H1 (cell line): ENCODE measurements at regions not wholly inside any gene's neighbourhood (a gene's known extent, or its start where the extent isn't known, plus 50 kb on each side); places are given as distances from the start of the nearest gene placed in this dataset.

Source experiments
- CTCF ChIA-PET: fragments of 300-600 bp; sonication (Branson Sonifier 250); formaldehyde crosslinking; loops from one replicate; lab custom pipeline; 2021; ENCODE audit not compliant: partially characterized antibody; lab: Charles Lee
- POLR2A ChIA-PET: fragments of 300-600 bp; sonication (Branson Sonifier 250); formaldehyde crosslinking; loops from one replicate; lab custom pipeline; 2021; ENCODE audit warnings: inconsistent platforms; ENCODE audit not compliant: partially characterized antibody; lab: Charles Lee
- DNase-seq, 2 experiments: peaks; one replicate each; pipeline versions ENCODE4 v3.0.0 to v3.0.0-alpha.2; 2010 to 2022; ENCODE audit warnings: low spot score in 2 of 2, low read depth in 1 of 2, mixed read lengths in 1 of 2
- FAIRE-seq: peaks from 2 replicates; lab custom pipeline; 2011; peaks lifted over from hg19 to GRCh38; lab: Jason Lieb, UNC
- H2AFZ ChIP-seq: 2 replicates; pipeline ENCODE4 v1.8.1; 2012; ENCODE audit warnings: low read length, inconsistent platforms
- H2AK5ac ChIP-seq: 2 replicates; pipeline ENCODE4 v1.6.1; 2013; ENCODE audit warnings: low read depth, low read length
- H2BK120ac ChIP-seq: replicated peaks from 2 replicates; pipeline ENCODE3; 2013; ENCODE audit warnings: low read depth, low read length, inconsistent platforms
- H2BK12ac ChIP-seq: 2 replicates; pipeline ENCODE4 v1.6.1; 2013; ENCODE audit warnings: low read depth, low read length
- H2BK15ac ChIP-seq: 2 replicates; pipeline ENCODE4 v1.6.1; 2013; ENCODE audit warnings: low read length
- H2BK20ac ChIP-seq: 2 replicates; pipeline ENCODE4 v1.6.1; 2013; ENCODE audit warnings: low read length
- H2BK5ac ChIP-seq: 2 replicates; pipeline ENCODE4 v1.6.1; 2013; ENCODE audit warnings: low read depth, low read length
- H3K14ac ChIP-seq: 2 replicates; pipeline ENCODE4 v1.6.1; 2013; ENCODE audit warnings: inconsistent platforms; ENCODE audit not compliant: insufficient read length
- H3K18ac ChIP-seq: 2 replicates; pipeline ENCODE4 v1.6.1; 2013; ENCODE audit warnings: low read length; ENCODE audit errors: extremely low read depth
- H3K23ac ChIP-seq: 2 replicates; pipeline ENCODE4 v1.6.1; 2013; ENCODE audit warnings: inconsistent platforms; ENCODE audit not compliant: insufficient read length
- H3K23me2 ChIP-seq: 2 replicates; pipeline ENCODE4 v1.6.1; 2013; ENCODE audit warnings: low read depth, low read length
- H3K27ac ChIP-seq: 2 replicates; pipeline ENCODE4 v1.6.1; 2011; ENCODE audit warnings: low read depth, low read length, inconsistent platforms
- H3K27me3 ChIP-seq, 4 experiments: replicated peaks in 1 of 4; 1 replicate in 1 of 4; 2 replicates in 3 of 4; pipeline versions ENCODE4 v1.6.1 to v1.8.1; 2011 to 2013; ENCODE audit warnings: low read length in 3 of 4, mild to moderate bottlenecking in 3 of 4, inconsistent platforms in 2 of 4, mixed read lengths in 2 of 4, moderate library complexity in 1 of 4; ENCODE audit not compliant: control insufficient read depth in 3 of 4, insufficient read depth in 3 of 4; ENCODE audit errors: extremely low read depth in 1 of 4
- H3K36me3 ChIP-seq, 4 experiments: 2 replicates each; pipeline versions ENCODE4 v1.6.1 to v1.8.1; 2011 to 2013; ENCODE audit warnings: mild to moderate bottlenecking in 4 of 4, low read length in 3 of 4, moderate library complexity in 2 of 4, control low read depth in 1 of 4, inconsistent platforms in 1 of 4; ENCODE audit not compliant: insufficient read depth in 4 of 4, control insufficient read depth in 2 of 4
- H3K4ac ChIP-seq: replicated peaks from 2 replicates; pipeline ENCODE3; 2013; ENCODE audit warnings: low read length, low read depth, mixed read lengths, inconsistent platforms; ENCODE audit not compliant: insufficient read length
- H3K4me1 ChIP-seq, 4 experiments: replicated peaks in 1 of 4; 1 replicate in 1 of 4; 2 replicates in 3 of 4; pipeline versions ENCODE4 v1.6.1 to v1.8.1; 2011 to 2013; ENCODE audit warnings: low read length in 3 of 4, inconsistent platforms in 2 of 4, mixed read lengths in 1 of 4; ENCODE audit not compliant: insufficient read depth in 4 of 4, control insufficient read depth in 3 of 4
- H3K4me2 ChIP-seq, 2 experiments: 2 replicates each; pipeline versions ENCODE4 v1.6.1 to v1.8.1; 2011 to 2013; ENCODE audit warnings: low read depth in 2 of 2, low read length in 2 of 2, control low read depth in 1 of 2, inconsistent platforms in 1 of 2, mild to moderate bottlenecking in 1 of 2; ENCODE audit not compliant: insufficient read depth in 1 of 2
- H3K4me3 ChIP-seq, 4 experiments: fragments of 200-600, 300-600 bp in 1 of 4; sonication (generic), shearing (Covaris generic), sonication (Bioruptor Twin) in 1 of 4; 2 replicates each; pipeline versions ENCODE4 v1.5.1 to v1.8.1; 2011 to 2016; ENCODE audit warnings: low read length in 4 of 4, low read depth in 3 of 4, control low read depth in 2 of 4, inconsistent platforms in 2 of 4, mild to moderate bottlenecking in 2 of 4, mixed read lengths in 1 of 4, moderate library complexity in 1 of 4; ENCODE audit not compliant: insufficient read depth in 2 of 4; ENCODE audit errors: extremely low read depth in 1 of 4
- H3K56ac ChIP-seq: replicated peaks from 2 replicates; pipeline ENCODE3; 2013; ENCODE audit warnings: low read depth, mild to moderate bottlenecking, mixed read lengths, low read length, inconsistent platforms; ENCODE audit not compliant: insufficient read length
- H3K79me1 ChIP-seq: 2 replicates; pipeline ENCODE4 v1.6.1; 2013; ENCODE audit warnings: low read depth, low read length, control low read depth
- H3K79me2 ChIP-seq, 2 experiments: 2 replicates each; pipeline versions ENCODE4 v1.6.1 to v1.8.1; 2012 to 2013; ENCODE audit warnings: low read length in 2 of 2, mild to moderate bottlenecking in 2 of 2, inconsistent platforms in 1 of 2; ENCODE audit not compliant: insufficient read depth in 2 of 2, control insufficient read depth in 1 of 2
- H3K9ac ChIP-seq, 4 experiments: replicated peaks in 1 of 4; 1 replicate in 1 of 4; 2 replicates in 3 of 4; pipeline versions ENCODE4 v1.6.1 to v1.8.1; 2011 to 2013; ENCODE audit warnings: low read depth in 3 of 4, low read length in 3 of 4, control low read depth in 2 of 4, mild to moderate bottlenecking in 2 of 4, moderate library complexity in 2 of 4, inconsistent platforms in 1 of 4; ENCODE audit errors: extremely low read depth in 1 of 4
- H3K9me3 ChIP-seq, 2 experiments: 2 replicates each; pipeline versions ENCODE4 v1.6.1 to v1.8.1; 2012 to 2013; ENCODE audit warnings: mild to moderate bottlenecking in 2 of 2, moderate library complexity in 2 of 2, control low read depth in 1 of 2, inconsistent platforms in 1 of 2, low read depth in 1 of 2, low read length in 1 of 2, mixed read lengths in 1 of 2; ENCODE audit not compliant: insufficient read depth in 2 of 2
- H4K20me1 ChIP-seq, 2 experiments: replicated peaks in 1 of 2; 2 replicates each; pipeline versions ENCODE3 to v1.8.1; 2011 to 2013; ENCODE audit warnings: inconsistent platforms in 2 of 2, low read length in 2 of 2, mild to moderate bottlenecking in 1 of 2; ENCODE audit not compliant: insufficient read depth in 2 of 2, control insufficient read depth in 1 of 2
- H4K5ac ChIP-seq: 2 replicates; pipeline ENCODE4 v1.6.1; 2013; ENCODE audit warnings: low read length, low read depth, mixed read lengths, inconsistent platforms; ENCODE audit not compliant: insufficient read length
- H4K8ac ChIP-seq: 2 replicates; pipeline ENCODE4 v1.8.0; 2013; ENCODE audit warnings: mild to moderate bottlenecking, moderate library complexity, low read length, inconsistent platforms; ENCODE audit not compliant: insufficient read depth; ENCODE audit errors: extremely low read depth
- H4K91ac ChIP-seq: replicated peaks from 2 replicates; pipeline ENCODE3; 2013; ENCODE audit warnings: low read length, mixed read lengths, inconsistent platforms; ENCODE audit not compliant: insufficient read length
- ASH2L ChIP-seq: fragments of 200-600, 300-600 bp; sonication (generic); IDR thresholded peaks from one replicate; pipeline ENCODE4 v1.7.1; 2017; ENCODE audit warnings: low read length
- ATF3 ChIP-seq: IDR thresholded peaks from 2 replicates; pipeline ENCODE4 v1.6.1; 2011; ENCODE audit warnings: low read depth, mild to moderate bottlenecking, low read length; ENCODE audit not compliant: insufficient read depth
- BRCA1 ChIP-seq: IDR thresholded peaks from 2 replicates; pipeline ENCODE4 v1.6.1; 2012; ENCODE audit warnings: low read depth, low read length, improper control_type of control experiment
- EZH2 ChIP-seq: fragments of 200-600 bp; sonication (generic); IDR thresholded peaks from 2 replicates; pipeline ENCODE4 v1.7.1; 2012; ENCODE audit warnings: low read depth, mild to moderate bottlenecking, moderate library complexity, low read length, inconsistent platforms; ENCODE audit not compliant: severe bottlenecking
- HDAC2 ChIP-seq, 2 experiments: fragments of 300-600 bp in 1 of 2; sonication (generic) in 1 of 2; IDR thresholded peaks; 2 replicates each; pipeline ENCODE4 v1.6.1; 2011 to 2012; ENCODE audit warnings: low read depth in 2 of 2, low read length in 2 of 2, mild to moderate bottlenecking in 2 of 2, moderate library complexity in 2 of 2, borderline replicate concordance in 1 of 2, inconsistent platforms in 1 of 2
- MAFK ChIP-seq: IDR thresholded peaks from 2 replicates; pipeline ENCODE4 v1.6.1; 2012; ENCODE audit warnings: low read depth, mild to moderate bottlenecking, improper control_type of control experiment, low read length
- MAX ChIP-seq: IDR thresholded peaks from 2 replicates; pipeline ENCODE4 v1.6.1; 2012; ENCODE audit warnings: inconsistent platforms
- RBBP5 ChIP-seq: IDR thresholded peaks from 2 replicates; pipeline ENCODE4 v1.7.1; 2012; ENCODE audit warnings: low read depth, mild to moderate bottlenecking, inconsistent platforms, low read length, moderate library complexity, borderline replicate concordance
- SIN3A ChIP-seq, 2 experiments: IDR thresholded peaks in 1 of 2; conservative IDR thresholded peaks in 1 of 2; 2 replicates each; pipeline ENCODE4 v1.6.1; 2011 to 2012; ENCODE audit warnings: low read length in 2 of 2, improper control_type of control experiment in 1 of 2, low read depth in 1 of 2, mild to moderate bottlenecking in 1 of 2
- SP1 ChIP-seq: IDR thresholded peaks from 2 replicates; pipeline ENCODE4 v1.6.1; 2011; ENCODE audit warnings: low read depth, low read length
- SP4 ChIP-seq: IDR thresholded peaks from 2 replicates; pipeline ENCODE4 v1.6.1; 2012; ENCODE audit warnings: low read length, inconsistent platforms
- TAF7 ChIP-seq: optimal IDR thresholded peaks from 2 replicates; pipeline ENCODE3; 2011; ENCODE audit warnings: low read depth, mild to moderate bottlenecking, inconsistent platforms, low read length, moderate library complexity, borderline replicate concordance
- YY1 ChIP-seq: IDR thresholded peaks from 2 replicates; pipeline ENCODE4 v1.6.1; 2011; ENCODE audit warnings: low read depth, mild to moderate bottlenecking, low read length
- ZNF274 ChIP-seq: IDR thresholded peaks from 2 replicates; pipeline ENCODE4 v1.7.0; 2012; ENCODE audit warnings: low read length, borderline replicate concordance; ENCODE audit errors: extremely low read depth
- WGBS, 2 experiments: shearing (Covaris generic) in 1 of 2; methylation state at CpG; one replicate each; pipeline versions ENCODE4 v1.1.6 to v1.1.7; 2013 to 2015; ENCODE audit warnings: low lambda C conversion rate in 2 of 2, mixed read lengths in 2 of 2, inconsistent platforms in 1 of 2, low coverage in 1 of 2, missing lambda C conversion rate in 1 of 2; ENCODE audit not compliant: insufficient replicate concordance in 2 of 2, insufficient coverage in 1 of 2, insufficient read length in 1 of 2; ENCODE audit errors: extremely low coverage in 1 of 2, missing lambda C conversion rate in 1 of 2; 5-methylcytosine and 5-hydroxymethylcytosine counted together

GRCh38 chr13:62123409-62123808 lies 707.8 kb upstream of the PCDH20 start:
- 80% methylated on average over 2 of the region's 2 CpGs; no CpG with 5 or more reads in 1 of the 2 experiments for WGBS, 2 experiments
- Histone ChIP-seq H3K14ac (no peak overlapping the region), H3K4me1 (no peaks in the 10 kb centered on the region), H2BK15ac (no peak overlapping the region), H3K56ac (no peak overlapping the region), H4K20me1 (no peaks in the 10 kb centered on the region), H3K4me3 (no peak overlapping the region), H2BK20ac (no peak overlapping the region), H3K27ac (no peak overlapping the region), H2BK12ac (no peak overlapping the region), H3K36me3 (no peaks in the 10 kb centered on the region), H2AK5ac (no peak overlapping the region), H3K18ac (no peak overlapping the region), H3K79me1 (no peaks in the 10 kb centered on the region), H3K23me2 (no peaks in the 10 kb centered on the region), H2BK5ac (no peak overlapping the region), H2BK120ac (no peak overlapping the region), H3K4me2 (no peak overlapping the region), H3K23ac (no peak overlapping the region), H4K5ac (no peak overlapping the region), H3K79me2 (no peaks in the 10 kb centered on the region), H4K8ac (no peak overlapping the region), H3K9me3 (no peaks in the 10 kb centered on the region), H4K91ac (no peak overlapping the region), H3K9ac (no peak overlapping the region), H3K4ac (no peak overlapping the region), H3K27me3 (no peaks in the 10 kb centered on the region), H2AFZ (no peak overlapping the region)
- ChIA-PET CTCF (no interaction called here), POLR2A (no interaction called here)
- TF ChIP-seq EZH2 (no peak), ASH2L (no peak), SP4 (no peak), YY1 (no peak), ATF3 (no peak), HDAC2 (IDR thresholded peaks at IDR 0.05; ENCODE audit: borderline replicate concordance in 1 of 2, low read depth in 2 of 2, low read length in 2 of 2) (no peak), RBBP5 (no peak), SIN3A (conservative IDR thresholded peaks at IDR 0.05 in 1 of 2, IDR thresholded peaks at IDR 0.05 in 1 of 2; ENCODE audit: low read depth in 1 of 2, low read length in 2 of 2) (no peak), TAF7 (no peak), BRCA1 (no peak), SP1 (no peak), MAX (no peak), ZNF274 (no peak), MAFK (no peak)
- no peak for FAIRE-seq
- DNase-seq, result no peak
